Upper lobe of left lung (tissue), 6 donors: ENCODE measurements at regions not wholly inside any gene's neighbourhood (a gene's known extent, or its start where the extent isn't known, plus 50 kb on each side); places are given as distances from the start of the nearest gene placed in this dataset.

ENCODE experiments used
- ATAC-seq, 2 donors: fragments of 200-7000 bp; cut with Tn5 transposase; one replicate each; pipeline ENCODE4 v1.9.1; 2022; ENCODE audit warnings: mild to moderate bottlenecking in 2 of 2, moderate library complexity in 2 of 2; ENCODE audit not compliant: low FRiP score in 2 of 2
- DNase-seq, 2 donors: peaks; one replicate each; pipeline ENCODE4 v3.0.0-alpha.2; 2019 to 2020
- H3K27ac ChIP-seq, 4 donors: fragments of 200-600 bp; sonication (generic); one replicate each; pipeline ENCODE4 v1.5.1; 2016 to 2019
- H3K27me3 ChIP-seq, 4 donors: fragments of 200-600 bp; sonication (generic); one replicate each; pipeline ENCODE4 v1.5.1; 2017 to 2019
- H3K36me3 ChIP-seq, 4 donors: fragments of 200-600 bp; sonication (generic); one replicate each; pipeline ENCODE4 v1.5.1; 2016 to 2019
- H3K4me1 ChIP-seq, 4 donors: fragments of 200-600 bp; sonication (generic); one replicate each; pipeline ENCODE4 v1.5.1; 2018 to 2019
- H3K4me3 ChIP-seq, 4 donors: fragments of 200-600 bp; sonication (generic); one replicate each; pipeline ENCODE4 v1.5.1; 2017 to 2019; ENCODE audit warnings: mild to moderate bottlenecking in 2 of 4, moderate library complexity in 1 of 4
- H3K9me3 ChIP-seq, 4 donors: fragments of 200-600 bp; sonication (generic); one replicate each; pipeline ENCODE4 v1.5.1; 2018 to 2019
- EP300 ChIP-seq, 4 donors: sonication (generic); formaldehyde crosslinking; IDR thresholded peaks; one replicate each; pipeline ENCODE4 v1.5.1; 2017; ENCODE audit warnings: antibody characterized with exemption in 4 of 4, control low read depth in 2 of 4
- POLR2A ChIP-seq, 4 donors: fragments of 450-650 bp; IDR thresholded peaks; one replicate each; pipeline ENCODE4 v1.5.1; 2016 to 2017; ENCODE audit warnings: antibody characterized with exemption in 4 of 4, mild to moderate bottlenecking in 2 of 4
- POLR2AphosphoS5 ChIP-seq, 2 donors: sonication (generic); formaldehyde crosslinking; IDR thresholded peaks; one replicate each; pipeline ENCODE4 v1.5.1; 2017; ENCODE audit warnings: antibody characterized with exemption in 2 of 2
- WGBS, 2 donors: methylation state at CpG; one replicate each; pipeline ENCODE4 v1.1.5; 2017 to 2018; 5-methylcytosine and 5-hydroxymethylcytosine counted together
- TF ChIP-seq, protein P1 (sequence below), 6 experiments: fragments of 450-650 bp in 4 of 6; fragments of 200-600 bp in 2 of 6; sonication (generic) in 2 of 6; IDR thresholded peaks; one replicate each; pipeline ENCODE4 v1.5.1; 2016 to 2019; ENCODE audit warnings: antibody characterized with exemption in 6 of 6
- donor health status: DM: no; HTN: no; CAD: no; lungs with moderate emphysema.
- donor health status: DM: no; HTN: yes; CAD: no; lungs with severe emphysema.

DNA sequence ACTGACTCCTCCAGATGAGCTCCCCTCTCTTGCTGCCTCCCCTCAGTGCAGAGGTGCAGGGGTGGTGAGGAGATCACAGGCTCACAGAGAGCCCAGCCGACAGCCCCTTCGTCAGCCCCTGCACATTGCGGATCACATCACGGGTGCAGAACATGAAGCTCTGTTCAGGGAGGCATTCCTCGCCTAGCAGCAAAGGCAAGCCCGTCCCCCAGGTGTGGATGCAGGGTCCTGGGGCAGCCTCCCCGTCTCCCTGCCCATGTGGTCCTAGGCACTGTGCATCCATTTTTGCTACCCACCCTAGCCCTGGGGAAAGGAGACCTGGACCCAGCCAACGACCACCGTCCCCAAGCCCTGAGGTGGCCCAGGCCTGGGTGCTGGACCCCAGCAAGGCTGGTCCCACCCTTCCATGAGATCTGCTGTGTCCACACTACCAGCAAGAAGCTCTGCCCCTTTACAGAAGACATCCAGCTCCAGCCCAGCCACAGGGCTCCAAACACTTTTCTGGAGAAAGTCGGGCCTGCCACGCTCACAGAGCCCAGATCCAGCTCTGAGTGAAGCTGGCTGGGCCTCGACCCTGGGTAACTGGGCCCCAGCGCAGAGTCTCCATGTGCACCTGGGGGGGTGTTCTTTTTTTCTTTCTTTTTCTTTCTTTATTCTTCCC is 248.7 kb downstream of the NPHP4 start:
- Histone ChIP-seq H3K36me3 (no peaks in the 10 kb centered on the region), H3K4me3 (no peak overlapping the region), H3K4me1 (no peaks in the 10 kb centered on the region), H3K9me3 (no peaks in the 10 kb centered on the region), H3K27ac (no peak overlapping the region), H3K27me3 (no peaks in the 10 kb centered on the region)
- no peak for TF ChIP-seq POLR2AphosphoS5 (IDR thresholded peaks at IDR 0.05)
- no peak for TF ChIP-seq EP300 (IDR thresholded peaks at IDR 0.05)
- TF ChIP-seq, protein P1, sequence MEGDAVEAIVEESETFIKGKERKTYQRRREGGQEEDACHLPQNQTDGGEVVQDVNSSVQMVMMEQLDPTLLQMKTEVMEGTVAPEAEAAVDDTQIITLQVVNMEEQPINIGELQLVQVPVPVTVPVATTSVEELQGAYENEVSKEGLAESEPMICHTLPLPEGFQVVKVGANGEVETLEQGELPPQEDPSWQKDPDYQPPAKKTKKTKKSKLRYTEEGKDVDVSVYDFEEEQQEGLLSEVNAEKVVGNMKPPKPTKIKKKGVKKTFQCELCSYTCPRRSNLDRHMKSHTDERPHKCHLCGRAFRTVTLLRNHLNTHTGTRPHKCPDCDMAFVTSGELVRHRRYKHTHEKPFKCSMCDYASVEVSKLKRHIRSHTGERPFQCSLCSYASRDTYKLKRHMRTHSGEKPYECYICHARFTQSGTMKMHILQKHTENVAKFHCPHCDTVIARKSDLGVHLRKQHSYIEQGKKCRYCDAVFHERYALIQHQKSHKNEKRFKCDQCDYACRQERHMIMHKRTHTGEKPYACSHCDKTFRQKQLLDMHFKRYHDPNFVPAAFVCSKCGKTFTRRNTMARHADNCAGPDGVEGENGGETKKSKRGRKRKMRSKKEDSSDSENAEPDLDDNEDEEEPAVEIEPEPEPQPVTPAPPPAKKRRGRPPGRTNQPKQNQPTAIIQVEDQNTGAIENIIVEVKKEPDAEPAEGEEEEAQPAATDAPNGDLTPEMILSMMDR (IDR thresholded peaks at IDR 0.05): no peak
- no peak for TF ChIP-seq POLR2A (IDR thresholded peaks at IDR 0.05)
- ATAC-seq (no peak), DNase-seq (peak; percentile 12 to 39)
- 88 to 92% methylated on average over 4 to 13 of the region's 13 CpGs for WGBS, 2 donors

DNA sequence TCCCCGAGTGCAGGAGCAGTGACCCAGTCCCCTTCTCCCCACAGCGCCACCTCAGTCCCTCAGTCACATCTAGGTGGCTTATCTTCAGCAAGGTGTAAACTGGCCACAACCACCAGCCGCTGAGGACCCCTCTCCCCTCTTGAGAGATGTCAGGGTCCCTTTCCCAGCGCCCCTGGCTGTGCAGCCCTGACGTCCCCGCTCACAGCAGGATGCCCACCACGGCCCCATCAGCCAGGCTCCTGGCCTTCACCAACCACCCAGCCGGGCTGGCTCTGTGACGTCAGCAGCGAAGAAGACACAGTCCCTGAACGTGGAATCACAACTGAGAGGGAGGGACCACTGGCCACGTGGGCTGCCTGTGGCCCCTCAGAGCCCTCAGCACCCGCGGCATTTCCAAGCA is 249.4 kb downstream of the NPHP4 start:
- no peak overlapping the region for H3K4me3 ChIP-seq
- ATAC-seq: no peak
- H3K9me3 ChIP-seq: no peaks in the 10 kb centered on the region
- TF ChIP-seq, protein P1 (IDR thresholded peaks at IDR 0.05): no peak
- no peak for TF ChIP-seq POLR2AphosphoS5 (IDR thresholded peaks at IDR 0.05)
- TF ChIP-seq POLR2A (IDR thresholded peaks at IDR 0.05): no peak
- no peak for TF ChIP-seq EP300 (IDR thresholded peaks at IDR 0.05)
- no peaks in the 10 kb centered on the region for H3K36me3 ChIP-seq
- 83 to 89% methylated on average over 9 to 12 of the region's 14 CpGs for WGBS, 2 donors
- DNase-seq: peak; percentile 18 to 42
- H3K4me1 ChIP-seq: no peaks in the 10 kb centered on the region
- no peak overlapping the region for H3K27ac ChIP-seq
- no peaks in the 10 kb centered on the region for H3K27me3 ChIP-seq

DNA sequence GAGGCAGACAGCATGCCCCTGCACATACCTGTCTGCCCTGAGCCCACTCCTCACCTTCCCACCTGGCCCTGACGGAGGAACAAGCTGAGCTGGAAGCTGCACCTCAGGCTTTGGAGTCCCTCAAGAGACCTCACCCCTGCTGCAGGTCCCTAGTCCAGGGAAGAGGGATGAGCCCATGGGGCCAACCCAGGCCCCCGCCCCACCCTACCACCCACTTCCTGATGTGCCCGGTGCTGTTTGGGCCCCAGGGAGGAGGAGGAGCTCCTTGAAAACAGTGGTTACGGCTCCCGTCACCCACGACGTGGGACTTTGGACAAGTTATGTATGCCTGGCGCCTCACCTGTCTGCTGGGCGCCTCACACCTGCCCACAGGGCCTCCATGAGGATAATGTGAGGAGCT is 250.2 kb downstream of the NPHP4 start:
- Histone ChIP-seq H3K36me3 (no peaks in the 10 kb centered on the region), H3K27ac (no peak overlapping the region), H3K4me3 (no peak overlapping the region), H3K9me3 (no peaks in the 10 kb centered on the region), H3K4me1 (no peaks in the 10 kb centered on the region), H3K27me3 (no peaks in the 10 kb centered on the region)
- WGBS, 2 donors: 71 to 84% methylated on average over 7 to 9 of the region's 9 CpGs
- ATAC-seq (no peak), DNase-seq (peak; percentile 11 to 51)
- TF ChIP-seq POLR2AphosphoS5 (IDR thresholded peaks at IDR 0.05) (no peak), EP300 (IDR thresholded peaks at IDR 0.05) (no peak), POLR2A (IDR thresholded peaks at IDR 0.05) (no peak)
- TF ChIP-seq, protein P1 (IDR thresholded peaks at IDR 0.05): no peak

DNA sequence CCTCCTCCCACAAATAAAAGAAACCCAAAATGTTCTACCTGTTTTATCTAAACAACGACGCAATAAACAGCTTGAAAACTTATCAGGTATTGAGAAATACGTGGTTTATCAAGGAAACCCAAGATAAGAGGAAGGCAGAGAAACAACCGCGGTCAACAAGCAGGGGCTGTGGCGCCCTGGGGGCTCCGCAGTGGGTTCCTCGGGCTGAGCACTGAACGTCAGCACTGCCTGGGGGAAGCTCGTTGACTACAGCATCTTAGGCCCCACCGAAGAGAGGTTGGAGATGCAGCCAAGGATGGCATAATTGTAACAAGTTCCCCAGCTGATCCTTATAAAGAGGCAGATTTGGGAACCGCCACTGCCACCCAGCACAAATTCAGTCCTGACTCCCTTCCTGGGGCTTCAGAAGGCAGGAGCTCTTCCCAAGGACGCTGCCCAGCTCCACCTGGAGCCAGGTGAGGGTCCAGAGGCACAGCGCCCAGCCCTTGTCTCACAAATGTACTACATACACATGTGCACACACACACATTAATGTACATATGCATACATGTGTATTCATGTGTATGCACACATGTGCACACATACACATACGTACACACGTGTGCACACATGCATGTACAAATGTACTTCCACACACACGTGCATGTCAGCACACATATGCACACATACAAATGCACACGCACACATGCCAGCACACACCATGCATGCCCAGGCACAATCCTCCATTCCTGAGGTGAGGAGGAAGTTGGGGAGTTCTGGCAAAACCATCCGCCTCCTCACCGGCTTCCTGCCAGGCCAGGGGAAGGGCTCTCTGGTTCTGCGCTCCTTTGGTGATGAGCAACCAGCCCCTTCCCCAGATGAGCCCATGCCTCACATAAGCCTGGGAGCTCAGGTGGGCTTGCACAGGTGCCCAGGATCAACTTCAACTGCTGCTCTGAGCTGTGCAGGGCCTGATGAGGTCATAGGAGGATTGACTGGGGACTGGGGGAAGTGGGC is 251.1 kb downstream of the NPHP4 start:
- ATAC-seq (no peak), DNase-seq (peak in 1 of 2 donors; percentile 36)
- H3K36me3 ChIP-seq: no peaks in the 10 kb centered on the region
- 67 to 75% methylated on average over 14 to 21 of the region's 21 CpGs for WGBS, 2 donors
- H3K27ac ChIP-seq: no peak overlapping the region
- no peak overlapping the region for H3K4me3 ChIP-seq
- H3K27me3 ChIP-seq: no peaks in the 10 kb centered on the region
- TF ChIP-seq, protein P1 (IDR thresholded peaks at IDR 0.05): no peak
- no peak for TF ChIP-seq POLR2A (IDR thresholded peaks at IDR 0.05)
- TF ChIP-seq POLR2AphosphoS5 (IDR thresholded peaks at IDR 0.05): no peak
- no peak for TF ChIP-seq EP300 (IDR thresholded peaks at IDR 0.05)
- H3K4me1 ChIP-seq: no peaks in the 10 kb centered on the region
- H3K9me3 ChIP-seq: no peaks in the 10 kb centered on the region
